SU-DHL-6 (cell line): ENCODE measurements at regions not wholly inside any gene's neighbourhood (a gene's known extent, or its start where the extent isn't known, plus 50 kb on each side); places are given as distances from the start of the nearest gene placed in this dataset.

Experiments used
- H2AFZ ChIP-seq: fragments of 200-600 bp; sonication (generic); 2 replicates; pipeline ENCODE4 v1.6.1; 2014; ENCODE audit warnings: low read depth, mild to moderate bottlenecking, moderate library complexity, mixed read lengths, antibody characterized with exemption, low read length; ENCODE audit not compliant: severe bottlenecking
- H3F3A ChIP-seq: fragments of 200-600 bp; shearing (Covaris generic); 2 replicates; pipeline ENCODE4 v1.6.0; 2016; ENCODE audit warnings: antibody characterized with exemption, mild to moderate bottlenecking; ENCODE audit not compliant: insufficient read depth
- H3K27ac ChIP-seq: fragments of 200-600 bp; sonication (generic); 2 replicates; pipeline ENCODE4 v1.5.1; 2016; ENCODE audit warnings: low read depth, mild to moderate bottlenecking, low read length, moderate library complexity, mixed read lengths
- H3K27me3 ChIP-seq: fragments of 200-600 bp; sonication (generic), shearing (Covaris generic); 2 replicates; pipeline ENCODE4 v1.6.0; 2014; ENCODE audit warnings: mild to moderate bottlenecking, low read length
- H3K36me3 ChIP-seq: fragments of 200-600 bp; sonication (generic); 2 replicates; pipeline ENCODE4 v1.6.1; 2014; ENCODE audit warnings: mild to moderate bottlenecking, low read length, mixed read lengths
- H3K4me2 ChIP-seq: fragments of 300-600, 200-600 bp; shearing (Covaris generic), sonication (generic); 2 replicates; pipeline ENCODE4 v1.6.0; 2014; ENCODE audit warnings: low read length, low read depth, mild to moderate bottlenecking; ENCODE audit not compliant: poor library complexity, severe bottlenecking
- H3K4me3 ChIP-seq: fragments of 200-600 bp; sonication (generic); 2 replicates; pipeline ENCODE4 v1.5.1; 2014; ENCODE audit warnings: antibody characterized with exemption, low read length, mild to moderate bottlenecking, mixed read lengths; ENCODE audit not compliant: insufficient read depth, poor library complexity, severe bottlenecking
- H3K79me2 ChIP-seq: fragments of 200-600 bp; sonication (generic); 2 replicates; pipeline ENCODE4 v1.6.1; 2014; ENCODE audit warnings: mild to moderate bottlenecking, low read length, moderate library complexity; ENCODE audit not compliant: insufficient read depth
- H3K9ac ChIP-seq: fragments of 200-600 bp; sonication (generic); 2 replicates; pipeline ENCODE4 v1.7.0; 2014; ENCODE audit warnings: mild to moderate bottlenecking, low read length
- H3K9me2 ChIP-seq: fragments of 200-600 bp; sonication (generic); replicated peaks from 2 replicates; pipeline ENCODE4 v1.6.1; 2014; ENCODE audit warnings: low read length; ENCODE audit not compliant: insufficient read depth
- H3K9me3 ChIP-seq: fragments of 200-600 bp; sonication (generic); 2 replicates; pipeline ENCODE4 v1.6.1; 2014; ENCODE audit warnings: low read length, mixed read lengths; ENCODE audit not compliant: insufficient read depth
- H4K20me1 ChIP-seq: fragments of 200-600 bp; sonication (generic); 2 replicates; pipeline ENCODE4 v1.6.1; 2014; ENCODE audit warnings: low read depth, mild to moderate bottlenecking, antibody characterized with exemption, low read length, moderate library complexity, mixed read lengths
- CTCF ChIP-seq: fragments of 200-600 bp; sonication (generic); IDR thresholded peaks from one replicate; pipeline ENCODE4 v1.5.1; 2017; ENCODE audit warnings: antibody characterized with exemption, mild to moderate bottlenecking, low read length, moderate library complexity; ENCODE audit not compliant: insufficient read depth, poor library complexity, severe bottlenecking
- EZH2phosphoT487 ChIP-seq: fragments of 200-600 bp; sonication (generic), shearing (Covaris generic); conservative IDR thresholded peaks from 2 replicates; pipeline ENCODE4 v1.6.1; 2018; ENCODE audit warnings: mild to moderate bottlenecking, antibody characterized with exemption, low read length, moderate library complexity, mixed read lengths

- TF ChIP-seq EZH2phosphoT487 (no peak), CTCF (no peak)
- Histone ChIP-seq H3K9me2 (no peaks in the 10 kb centered on the region), H2AFZ (no peak overlapping the region), H3K4me2 (no peak overlapping the region), H3K27ac (no peak overlapping the region), H3K79me2 (no peaks in the 10 kb centered on the region), H3F3A (no peaks in the 10 kb centered on the region), H3K36me3 (no peaks in the 10 kb centered on the region), H4K20me1 (no peaks in the 10 kb centered on the region), H3K4me3 (no peak overlapping the region), H3K27me3 (no peaks in the 10 kb centered on the region), H3K9me3 (no peaks in the 10 kb centered on the region), H3K9ac (no peak overlapping the region)
These were observed 211.7 kb downstream of the FAT4 start for GRCh38 chr4:125526420-125526819.

GRCh38 chr4:125527681-125528080 is 212.9 kb downstream of the FAT4 start:
- no peak overlapping the region for H2AFZ ChIP-seq
- H3K9me2 ChIP-seq: no peaks in the 10 kb centered on the region
- H3K9me3 ChIP-seq: no peaks in the 10 kb centered on the region
- no peaks in the 10 kb centered on the region for H3K27me3 ChIP-seq
- no peaks in the 10 kb centered on the region for H3K36me3 ChIP-seq
- H4K20me1 ChIP-seq: no peaks in the 10 kb centered on the region
- no peak overlapping the region for H3K27ac ChIP-seq
- H3K79me2 ChIP-seq: no peaks in the 10 kb centered on the region
- no peak overlapping the region for H3K4me2 ChIP-seq
- TF ChIP-seq EZH2phosphoT487 (no peak), CTCF (no peak)
- no peak overlapping the region for H3K4me3 ChIP-seq
- H3K9ac ChIP-seq: no peak overlapping the region
- H3F3A ChIP-seq: no peaks in the 10 kb centered on the region

- Histone ChIP-seq H3K4me2 (no peak overlapping the region), H3K27me3 (no peaks in the 10 kb centered on the region), H3K9me2 (no peaks in the 10 kb centered on the region), H2AFZ (no peak overlapping the region), H3K9ac (no peak overlapping the region), H3K79me2 (no peaks in the 10 kb centered on the region), H3K36me3 (no peaks in the 10 kb centered on the region), H3K4me3 (no peak overlapping the region), H3K27ac (no peak overlapping the region), H4K20me1 (no peaks in the 10 kb centered on the region), H3K9me3 (no peaks in the 10 kb centered on the region), H3F3A (no peaks in the 10 kb centered on the region)
- TF ChIP-seq CTCF (no peak), EZH2phosphoT487 (no peak)
These were observed 214.3 kb downstream of the FAT4 start for GRCh38 chr4:125529071-125529470.
